DMS114 treated with DMSO at 0.1 percent for 48 hours (cell line): ENCODE measurements at regions not wholly inside any gene's neighbourhood (a gene's known extent, or its start where the extent isn't known, plus 50 kb on each side); places are given as distances from the start of the nearest gene placed in this dataset.
"Not testable (repeated sequence)": the region's sequence is repeated elsewhere in the genome, so short reads cannot be mapped to it uniquely, and the experiment has no call there.

Source experiments
- DNase-seq: peaks from one replicate; lab custom pipeline; 2025; ENCODE audit not compliant: unreplicated experiment; lab: John Stamatoyannopoulos, UW

- no peak for DNase-seq
Measured at GRCh38 chr6:66245231-66245630, 538.2 kb upstream of the EYS start.

GRCh38 chr6:66238851-66239250 is 531.8 kb upstream of the EYS start:
- DNase-seq = no peak

GRCh38 chr6:66232890-66233289 is 525.9 kb upstream of the EYS start:
- no peak for DNase-seq

GRCh38 chr6:66230591-66230990 is 523.6 kb upstream of the EYS start:
- no peak for DNase-seq

- DNase-seq = no peak
Measured at GRCh38 chr6:66226109-66226508, 519.1 kb upstream of the EYS start.

GRCh38 chr6:66210964-66211363 is 503.9 kb upstream of the EYS start:
- DNase-seq = no peak

- DNase-seq = no peak
Measured at GRCh38 chr6:66200390-66200789, 493.4 kb upstream of the EYS start.

- DNase-seq = no peak
Measured at GRCh38 chr6:66199171-66199570, 492.1 kb upstream of the EYS start.

GRCh38 chr6:66198062-66198624 is 491.1 kb upstream of the EYS start:
- DNase-seq = no peak

- no peak for DNase-seq
Measured at GRCh38 chr6:66190858-66191257, 483.8 kb upstream of the EYS start.

- no peak for DNase-seq
Measured at GRCh38 chr6:66189915-66190314, 482.9 kb upstream of the EYS start.

- no peak for DNase-seq
Measured at GRCh38 chr6:66186756-66187155, 479.7 kb upstream of the EYS start.

- DNase-seq = no peak
Measured at GRCh38 chr6:66184091-66184490, 477.1 kb upstream of the EYS start.

- no peak for DNase-seq
Measured at GRCh38 chr6:66179361-66179760, 472.3 kb upstream of the EYS start.

- DNase-seq = no peak
Measured at GRCh38 chr6:66173587-66173986, 466.6 kb upstream of the EYS start.

- not testable (repeated sequence) for DNase-seq
Measured at GRCh38 chr6:66166713-66167112, 459.7 kb upstream of the EYS start.

GRCh38 chr6:66161546-66162108 is 454.6 kb upstream of the EYS start:
- no peak for DNase-seq

GRCh38 chr6:66159937-66160336 is 452.9 kb upstream of the EYS start:
- no peak for DNase-seq

GRCh38 chr6:66153247-66153646 is 446.2 kb upstream of the EYS start:
- no peak for DNase-seq

GRCh38 chr6:66149132-66149531 is 442.1 kb upstream of the EYS start:
- no peak for DNase-seq

- no peak for DNase-seq
Measured at GRCh38 chr6:66145867-66146266, 438.8 kb upstream of the EYS start.

- DNase-seq = no peak
Measured at GRCh38 chr6:66134021-66134420, 427.0 kb upstream of the EYS start.

GRCh38 chr6:66128656-66129055 is 421.6 kb upstream of the EYS start:
- no peak for DNase-seq
